ENCODE measurements at regions not wholly inside any gene's neighbourhood (a gene's known extent, or its start where the extent isn't known, plus 50 kb on each side); places are given as distances from the start of the nearest gene placed in this dataset.

DNA sequence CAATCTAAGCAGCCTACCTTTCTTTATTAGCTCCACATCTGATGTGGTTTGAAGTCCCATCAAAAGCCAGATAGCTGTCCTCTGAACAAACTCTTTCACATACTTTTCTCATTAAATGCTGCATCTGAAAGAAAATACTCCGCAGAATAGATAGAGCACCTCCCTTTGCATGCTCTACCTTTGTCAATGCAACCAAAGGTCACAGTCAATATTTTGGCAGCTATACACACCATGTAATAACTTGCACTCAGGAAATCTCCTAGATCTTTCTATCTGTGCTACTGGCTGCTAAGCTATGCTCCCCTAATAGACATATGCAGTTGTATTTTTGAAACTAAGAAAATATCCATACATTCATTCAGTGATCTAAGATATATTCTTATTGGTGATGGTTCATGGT, 204.8 kb upstream of the ARRDC4 start:
- TF ChIP-seq POLR2A (IDR thresholded peaks at IDR 0.05), result no peak
- TF ChIP-seq, protein P1, sequence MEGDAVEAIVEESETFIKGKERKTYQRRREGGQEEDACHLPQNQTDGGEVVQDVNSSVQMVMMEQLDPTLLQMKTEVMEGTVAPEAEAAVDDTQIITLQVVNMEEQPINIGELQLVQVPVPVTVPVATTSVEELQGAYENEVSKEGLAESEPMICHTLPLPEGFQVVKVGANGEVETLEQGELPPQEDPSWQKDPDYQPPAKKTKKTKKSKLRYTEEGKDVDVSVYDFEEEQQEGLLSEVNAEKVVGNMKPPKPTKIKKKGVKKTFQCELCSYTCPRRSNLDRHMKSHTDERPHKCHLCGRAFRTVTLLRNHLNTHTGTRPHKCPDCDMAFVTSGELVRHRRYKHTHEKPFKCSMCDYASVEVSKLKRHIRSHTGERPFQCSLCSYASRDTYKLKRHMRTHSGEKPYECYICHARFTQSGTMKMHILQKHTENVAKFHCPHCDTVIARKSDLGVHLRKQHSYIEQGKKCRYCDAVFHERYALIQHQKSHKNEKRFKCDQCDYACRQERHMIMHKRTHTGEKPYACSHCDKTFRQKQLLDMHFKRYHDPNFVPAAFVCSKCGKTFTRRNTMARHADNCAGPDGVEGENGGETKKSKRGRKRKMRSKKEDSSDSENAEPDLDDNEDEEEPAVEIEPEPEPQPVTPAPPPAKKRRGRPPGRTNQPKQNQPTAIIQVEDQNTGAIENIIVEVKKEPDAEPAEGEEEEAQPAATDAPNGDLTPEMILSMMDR (IDR thresholded peaks at IDR 0.05 in 4 of 5, conservative IDR thresholded peaks at IDR 0.05 in 1 of 5), result no peak

Measured in gastrocnemius medialis (tissue), 4 donors.